Left hindlimb (tissue), 1 donor: ENCODE measurements at regions not wholly inside any gene's neighbourhood (a gene's known extent, or its start where the extent isn't known, plus 50 kb on each side); places are given as distances from the start of the nearest gene placed in this dataset.
"Not testable (repeated sequence)": the region's sequence is repeated elsewhere in the genome, so short reads cannot be mapped to it uniquely, and the experiment has no call there.

Experiments used
- DNase-seq: peaks from one replicate; pipeline ENCODE4 v3.0.0-alpha.2; 2018

DNA sequence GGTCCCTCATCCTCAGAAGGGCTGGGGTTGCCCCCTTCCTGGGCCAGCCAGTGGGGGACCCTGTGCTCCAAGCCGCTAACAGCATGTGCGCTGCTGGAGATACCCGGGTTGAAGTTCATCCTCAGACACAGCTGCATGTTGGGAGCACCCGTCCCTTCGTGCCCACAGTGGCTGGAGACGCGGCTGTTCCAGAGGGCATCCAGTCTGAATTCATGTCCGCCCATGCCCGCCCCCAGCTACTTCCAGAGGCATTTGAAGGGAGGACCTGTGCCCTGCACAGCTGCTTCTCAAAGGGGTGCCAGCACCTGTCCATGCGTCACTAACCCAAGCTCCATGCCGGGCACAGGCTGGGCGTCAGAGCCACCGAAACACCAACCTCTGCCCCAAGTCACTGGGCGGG, 68.1 kb upstream of the ADGRA1 start:
- no peak for DNase-seq

DNA sequence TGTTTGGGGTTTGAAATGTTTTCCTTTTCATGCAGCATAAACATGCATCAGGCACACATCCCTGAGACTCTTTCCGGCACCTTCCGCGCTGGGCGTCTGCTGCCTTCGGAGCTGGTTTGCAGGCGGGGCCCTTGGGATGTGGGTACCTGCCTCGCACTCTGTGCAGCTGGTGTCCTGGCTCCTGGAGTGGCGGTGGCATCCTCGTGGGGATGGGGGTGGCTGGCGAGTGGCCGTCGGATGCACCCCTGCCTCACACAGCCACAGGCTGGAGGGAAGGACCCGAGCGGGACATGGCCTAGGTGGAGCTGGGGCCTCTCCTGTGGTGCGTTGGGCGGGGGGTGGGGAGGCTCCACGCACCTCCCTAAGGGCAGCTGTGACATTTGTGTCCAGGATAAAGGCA, 68.5 kb upstream of the ADGRA1 start:
- no peak for DNase-seq

DNA sequence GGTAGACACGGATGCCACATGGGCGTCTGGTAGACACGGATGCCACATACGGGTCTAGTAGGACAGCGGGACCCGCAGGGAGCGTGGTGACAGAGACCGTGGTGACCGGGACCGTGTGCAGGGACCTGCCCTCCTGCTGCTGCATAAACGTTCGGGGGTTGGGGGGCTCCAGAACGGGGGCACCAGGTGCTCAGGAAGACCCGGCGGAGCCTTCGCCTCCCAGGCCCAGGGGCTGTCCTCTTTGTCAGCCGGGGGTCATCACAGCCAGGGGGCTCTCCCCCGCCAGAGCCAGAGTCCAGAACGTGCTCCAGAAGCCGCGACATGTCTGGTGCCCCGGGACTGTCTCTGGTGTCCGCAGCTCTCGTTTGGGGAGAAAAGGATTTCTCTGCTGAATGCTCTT, 69.2 kb upstream of the ADGRA1 start:
- no peak for DNase-seq

DNA sequence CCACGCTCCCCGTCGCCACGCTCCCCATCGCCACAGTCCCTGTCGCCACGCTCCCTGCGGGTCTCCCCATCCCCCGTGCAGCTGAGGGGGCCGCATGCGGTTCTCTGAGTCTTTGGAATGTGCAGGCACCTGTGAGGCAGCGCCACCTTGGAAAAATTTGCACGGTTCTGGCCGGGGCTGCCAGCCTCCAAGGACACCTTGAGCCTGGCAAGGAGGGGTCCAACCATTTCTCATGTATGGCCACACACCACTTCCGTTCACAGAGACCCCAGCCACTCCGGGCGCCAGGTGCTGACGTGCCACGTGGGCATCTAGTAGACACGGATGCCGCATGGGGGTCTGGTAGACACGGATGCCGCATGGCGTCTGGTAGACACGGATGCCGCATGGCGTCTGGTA, 70.5 kb upstream of the ADGRA1 start:
- no peak for DNase-seq

DNA sequence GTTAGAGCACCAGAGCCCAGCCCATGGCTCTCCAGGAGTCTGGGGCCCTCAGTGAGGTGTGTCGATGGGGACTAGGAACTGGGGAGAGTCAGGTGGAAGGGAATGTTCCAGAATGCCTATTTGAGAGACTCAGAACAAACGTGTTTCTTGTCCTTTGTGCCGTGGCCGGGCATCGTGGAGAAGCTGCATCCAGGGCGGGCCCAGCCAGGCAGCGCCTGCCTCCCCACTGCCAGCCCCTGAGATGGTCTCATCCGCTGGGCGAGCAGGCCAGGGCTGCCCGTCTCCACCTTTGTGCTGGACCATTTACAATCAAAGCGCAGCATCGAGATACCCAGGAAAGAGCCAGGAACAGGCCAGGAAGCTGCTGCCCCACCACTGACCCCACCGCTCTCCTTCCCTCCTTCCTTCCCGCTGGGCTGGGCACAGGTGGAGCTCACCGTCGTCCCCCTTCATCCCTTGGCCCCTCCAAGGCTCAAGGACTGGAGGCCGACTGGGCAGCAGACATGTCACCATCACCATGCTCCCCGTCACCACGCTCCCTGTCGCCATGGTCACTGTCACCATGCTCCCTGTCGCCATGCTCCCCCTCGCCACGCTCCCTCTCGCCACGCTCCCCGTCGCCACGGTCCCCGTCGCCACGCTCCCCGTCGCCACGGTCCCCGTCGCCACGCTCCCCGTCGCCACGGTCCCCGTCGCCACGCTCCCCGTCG, 71.1 kb upstream of the ADGRA1 start:
- DNase-seq, result no peak

DNA sequence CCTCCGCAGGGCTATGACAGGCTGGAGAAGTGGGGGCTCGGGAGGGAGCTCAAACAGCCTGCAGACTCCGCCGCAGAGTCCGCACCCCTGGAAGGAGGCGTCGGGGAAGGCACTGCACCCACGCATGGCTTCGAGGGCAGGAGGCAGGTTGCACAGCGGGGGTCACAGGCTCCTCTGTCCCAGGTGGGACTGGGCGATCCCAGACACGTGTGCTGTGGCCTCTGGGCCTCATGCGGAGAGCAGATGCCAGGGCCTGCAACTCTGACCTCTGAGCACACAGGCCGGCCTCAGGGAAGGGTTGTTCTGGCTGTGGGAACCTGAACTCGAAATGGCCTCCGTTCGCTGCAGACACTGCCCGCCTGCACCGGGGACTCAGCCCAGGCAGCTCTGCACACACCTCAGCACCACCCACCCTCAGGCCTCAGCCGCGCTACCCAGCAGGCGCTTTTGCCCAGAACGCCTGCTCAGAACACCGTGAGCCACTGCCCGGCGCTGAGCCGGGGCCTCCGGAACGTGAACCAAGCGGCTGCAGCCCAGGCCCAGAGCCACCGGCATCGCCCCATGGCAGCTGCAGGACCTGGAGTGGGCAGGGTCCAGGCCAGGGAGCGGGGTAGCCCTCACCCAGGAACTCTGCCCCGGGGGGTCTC, 71.8 kb upstream of the ADGRA1 start:
- no peak for DNase-seq

DNA sequence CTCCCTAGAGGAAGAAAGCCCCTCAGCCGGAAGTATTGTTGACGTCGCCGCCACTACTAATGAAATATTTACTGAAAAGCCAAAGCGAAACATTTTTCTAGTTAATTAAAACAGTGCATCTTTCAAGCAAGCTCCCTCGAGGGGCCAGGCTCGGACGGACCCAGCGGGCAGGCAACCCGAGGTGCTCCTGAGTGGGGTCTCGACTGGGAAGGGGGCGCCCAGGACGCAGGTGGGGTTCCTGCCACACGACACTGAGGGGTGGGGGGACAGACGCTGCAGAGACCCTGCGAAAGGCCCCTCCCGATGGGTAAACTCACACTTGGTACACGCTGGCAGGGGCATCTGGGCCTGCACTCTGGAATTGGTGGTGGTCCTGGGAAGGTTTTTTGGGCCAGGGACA, 72.4 kb upstream of the ADGRA1 start:
- no peak for DNase-seq

DNA sequence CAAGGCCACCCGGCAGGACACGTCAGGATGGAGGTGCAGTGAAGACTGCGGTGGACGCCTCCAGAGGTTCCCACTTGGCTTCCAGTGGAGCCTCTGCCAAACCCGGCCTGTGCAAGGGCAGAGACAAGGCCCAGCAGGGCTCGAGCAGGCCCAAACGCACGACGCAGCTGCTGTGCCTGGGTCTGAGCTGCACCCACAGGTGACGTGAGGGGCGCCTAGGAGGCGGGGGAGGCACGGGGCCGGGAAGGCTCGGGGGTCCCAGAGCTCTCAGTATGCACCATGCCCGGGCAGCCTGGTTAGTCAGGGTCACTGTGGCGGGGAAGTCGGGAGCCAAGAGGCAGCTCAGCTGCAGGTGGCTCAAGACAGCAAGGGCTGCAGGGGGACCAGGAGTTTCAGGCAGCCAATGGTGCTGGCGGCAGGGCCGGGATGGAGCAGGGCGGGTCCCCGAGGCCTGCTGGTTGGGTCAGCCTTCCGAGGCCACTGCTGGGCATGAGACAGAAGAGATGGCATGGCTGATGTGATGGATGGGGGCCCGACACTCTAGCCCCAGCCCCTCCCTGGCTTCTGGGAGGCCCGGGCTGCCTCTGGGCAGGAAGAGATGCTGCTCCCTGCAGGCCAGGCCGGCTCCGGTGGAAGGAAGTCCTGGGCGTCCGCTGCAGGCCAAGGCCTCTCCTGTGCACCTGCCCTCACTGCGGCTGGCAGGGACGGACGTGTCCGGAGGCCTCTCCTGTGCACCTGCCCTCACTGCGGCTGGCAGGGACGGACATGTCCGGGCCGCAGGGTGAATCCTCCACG, 72.2 kb upstream of the CFAP46 start:
- no peak for DNase-seq

DNA sequence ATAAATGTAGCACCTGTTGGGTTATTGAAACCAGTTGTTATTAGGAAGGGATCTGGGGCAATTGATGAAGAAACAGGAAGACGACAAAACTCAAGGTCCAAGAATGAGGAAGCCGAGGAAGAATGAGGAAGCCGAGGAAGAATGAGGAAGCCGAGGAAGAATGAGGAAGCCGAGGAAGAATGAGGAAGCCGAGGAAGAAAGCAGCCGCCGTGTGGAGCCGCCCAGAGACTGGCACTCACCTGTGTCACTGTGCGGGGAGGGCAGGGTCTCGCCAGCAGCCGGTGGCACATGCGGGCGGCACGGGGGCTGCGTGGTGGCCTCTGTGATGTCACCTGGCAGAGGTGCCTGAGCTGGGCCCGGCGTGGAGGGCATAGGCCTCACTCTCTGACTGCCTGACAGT, 71.1 kb upstream of the CFAP46 start:
- DNase-seq, result no peak

DNA sequence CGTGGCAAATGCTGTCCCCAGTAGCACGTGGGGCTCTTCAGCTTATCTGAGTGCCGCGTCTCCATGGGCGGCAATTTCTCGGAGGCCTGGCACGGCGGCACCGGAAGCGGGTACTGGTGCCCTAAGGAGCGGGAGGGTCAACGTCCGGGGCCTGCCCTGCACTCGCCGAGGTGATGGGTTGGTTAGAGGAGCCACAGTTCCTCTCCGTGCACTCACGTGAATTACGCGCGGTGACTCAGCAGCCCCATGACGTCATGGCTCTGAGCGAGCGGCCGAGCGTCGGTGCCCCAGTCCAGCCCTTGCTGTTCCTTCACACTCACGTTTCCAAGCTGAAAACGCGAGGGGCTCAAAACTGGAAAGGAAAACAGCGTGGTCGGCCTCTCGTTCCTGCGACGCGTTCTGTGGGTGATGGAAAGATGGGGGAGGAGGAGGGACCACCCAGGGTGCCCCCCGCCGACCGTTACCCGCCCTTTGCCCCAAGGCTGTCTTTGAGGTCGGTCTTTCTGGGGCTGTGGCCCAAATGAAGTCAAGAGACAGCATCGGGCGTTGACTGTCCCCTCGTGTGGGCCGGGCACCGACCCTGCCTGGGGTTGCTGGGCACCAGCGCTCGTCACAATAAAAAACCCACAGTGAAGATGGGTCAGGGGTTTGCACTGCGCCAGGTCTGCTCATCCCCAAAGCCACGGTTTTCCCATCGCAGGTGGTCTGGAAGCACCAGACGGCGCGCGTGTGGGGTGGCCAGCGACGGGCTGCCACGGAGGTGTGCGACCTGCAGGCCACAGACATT, 70.4 kb upstream of the CFAP46 start:
- DNase-seq, result no peak

DNA sequence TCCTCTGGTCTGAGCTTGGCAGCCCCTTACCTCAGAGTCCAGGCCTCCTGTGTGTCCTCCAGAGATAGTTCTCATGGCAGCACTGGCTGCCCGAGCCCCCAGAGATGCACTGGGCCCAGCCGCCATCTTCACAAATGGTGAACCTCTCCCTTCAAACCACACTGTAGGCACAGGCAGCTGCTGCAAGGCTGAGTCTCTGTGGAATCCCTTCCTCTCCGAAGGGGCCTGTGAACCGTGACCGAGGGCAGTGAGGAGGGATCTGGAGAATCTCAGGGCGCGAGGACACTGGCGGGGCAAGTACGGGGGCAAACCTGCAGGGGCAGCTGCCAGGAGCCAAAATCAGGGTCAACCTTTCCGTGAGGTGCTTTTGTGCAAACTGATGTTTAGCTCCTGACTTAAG, 69.5 kb upstream of the CFAP46 start:
- DNase-seq, result no peak

DNA sequence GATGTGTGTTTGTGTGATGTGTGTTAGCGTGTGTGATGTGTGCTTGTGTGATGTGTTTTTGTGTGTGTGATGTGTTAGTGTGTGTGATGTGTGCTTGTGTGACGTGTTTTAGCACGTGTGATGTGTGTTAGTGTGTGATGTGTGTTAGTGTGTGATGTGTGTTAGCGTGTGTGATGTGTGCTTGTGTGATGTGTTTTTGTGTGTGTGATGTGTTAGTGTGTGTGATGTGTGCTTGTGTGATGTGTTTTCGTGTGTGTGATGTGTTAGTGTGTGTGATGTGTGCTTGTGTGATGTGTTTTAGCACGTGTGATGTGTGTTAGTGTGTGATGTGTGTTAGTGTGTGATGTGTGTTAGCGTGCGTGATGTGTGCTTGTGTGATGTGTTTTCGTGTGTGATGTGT, 69.0 kb upstream of the CFAP46 start:
- DNase-seq, result not testable (repeated sequence)

DNA sequence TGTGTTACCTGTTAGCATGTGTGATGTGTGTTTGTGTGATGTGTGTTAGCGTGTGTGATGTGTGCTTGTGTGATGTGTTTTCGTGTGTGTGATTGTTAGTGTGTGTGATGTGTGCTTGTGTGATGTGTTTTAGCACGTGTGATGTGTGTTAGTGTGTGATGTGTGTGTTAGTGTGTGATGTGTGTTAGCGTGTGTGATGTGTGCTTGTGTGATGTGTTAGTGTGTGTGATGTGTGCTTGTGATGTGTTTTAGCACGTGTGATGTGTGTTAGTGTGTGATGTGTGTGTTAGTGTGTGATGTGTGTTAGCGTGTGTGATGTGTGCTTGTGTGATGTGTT, 68.4 kb upstream of the CFAP46 start:
- not testable (repeated sequence) for DNase-seq

DNA sequence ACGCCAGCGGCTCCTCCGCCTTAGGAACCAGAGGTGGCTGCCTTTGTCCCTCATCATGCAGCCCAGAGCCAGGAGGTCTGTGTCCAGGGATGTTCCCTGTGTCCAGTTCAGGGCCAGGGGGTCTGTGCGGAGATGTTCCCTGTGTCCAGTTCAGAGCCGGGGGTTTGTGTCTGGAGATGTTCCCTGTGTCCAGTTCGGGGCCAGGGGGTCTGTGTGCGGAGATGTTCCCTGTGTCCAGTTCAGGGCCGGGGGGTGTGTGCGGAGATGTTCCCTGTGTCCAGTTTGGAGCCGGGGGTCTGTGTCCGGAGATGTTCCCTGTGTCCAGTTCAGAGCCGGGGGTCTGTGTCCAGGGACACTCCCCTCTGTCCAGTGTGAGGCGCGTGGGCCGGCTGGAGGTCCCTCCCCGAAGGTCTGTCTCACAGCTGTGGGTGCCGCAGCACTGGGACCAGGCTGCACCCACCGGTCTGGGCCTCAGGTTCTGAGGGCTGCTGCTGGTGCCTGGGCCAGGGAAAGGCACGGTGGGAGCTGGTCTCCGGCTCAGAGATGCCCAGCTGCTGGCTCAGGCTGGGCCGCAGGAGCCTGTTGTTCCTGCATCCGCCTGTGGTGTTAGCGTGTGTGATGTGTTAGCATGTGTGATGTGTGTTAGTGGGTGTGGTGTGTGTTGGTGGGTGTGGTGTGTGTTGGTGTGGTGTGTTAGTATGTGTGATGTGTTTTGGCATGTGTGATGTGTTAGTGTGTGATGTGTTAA, 67.9 kb upstream of the CFAP46 start:
- no peak for DNase-seq

DNA sequence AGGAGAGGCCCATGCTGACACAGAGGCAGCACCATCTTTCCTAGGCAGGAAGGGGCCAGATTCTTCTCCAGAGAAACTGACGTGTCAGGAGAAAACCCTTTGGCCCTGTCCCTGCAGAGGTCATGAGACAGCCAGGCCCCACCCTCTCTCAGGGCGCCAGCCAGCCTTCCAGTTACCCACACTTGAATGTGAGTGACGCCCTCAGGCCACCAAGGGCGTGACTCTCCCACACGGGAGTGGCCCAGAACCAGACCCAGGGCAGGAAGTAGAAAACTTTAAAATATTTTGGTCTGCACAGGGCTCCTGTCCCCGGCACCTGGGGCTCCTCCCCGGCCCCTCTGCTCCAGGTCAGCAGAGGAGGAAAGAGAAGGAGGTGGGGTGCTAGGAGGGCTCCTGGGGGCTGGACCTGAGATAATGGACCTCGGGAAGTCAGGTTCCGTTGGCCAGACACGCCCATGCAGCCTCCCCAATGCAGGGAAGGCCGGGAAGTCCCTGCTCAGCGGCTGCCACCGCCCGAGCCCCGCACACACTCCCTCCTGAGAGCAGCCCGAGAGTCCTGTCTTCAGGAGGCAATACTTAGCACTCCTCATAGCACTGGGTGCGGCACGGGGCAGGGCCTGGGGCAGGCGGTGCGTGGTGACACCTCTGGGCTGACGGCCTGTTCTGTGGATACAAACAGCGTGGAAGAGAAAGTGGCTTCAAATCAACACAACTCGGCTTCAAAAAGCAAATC, 67.0 kb upstream of the CFAP46 start:
- DNase-seq, result no peak

DNA sequence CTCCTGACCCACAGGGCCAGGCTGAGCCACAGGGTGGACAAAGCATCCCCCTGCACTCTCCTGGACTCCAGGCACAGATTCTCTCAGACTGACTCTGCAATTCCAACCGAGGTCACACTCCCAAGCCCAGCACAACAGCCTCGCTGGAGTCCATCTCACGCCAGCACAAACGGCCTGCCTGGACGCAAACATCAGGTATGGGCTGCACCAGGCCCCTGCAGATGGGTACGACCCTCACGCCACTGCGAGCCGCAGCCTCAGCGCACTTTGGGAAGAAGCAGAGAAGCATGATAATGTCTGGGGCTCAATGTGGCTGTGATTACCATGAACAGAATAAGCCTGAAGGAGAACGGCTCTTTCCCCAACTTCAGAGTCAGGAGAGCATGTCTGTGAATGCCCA, 66.4 kb upstream of the CFAP46 start:
- no peak for DNase-seq

DNA sequence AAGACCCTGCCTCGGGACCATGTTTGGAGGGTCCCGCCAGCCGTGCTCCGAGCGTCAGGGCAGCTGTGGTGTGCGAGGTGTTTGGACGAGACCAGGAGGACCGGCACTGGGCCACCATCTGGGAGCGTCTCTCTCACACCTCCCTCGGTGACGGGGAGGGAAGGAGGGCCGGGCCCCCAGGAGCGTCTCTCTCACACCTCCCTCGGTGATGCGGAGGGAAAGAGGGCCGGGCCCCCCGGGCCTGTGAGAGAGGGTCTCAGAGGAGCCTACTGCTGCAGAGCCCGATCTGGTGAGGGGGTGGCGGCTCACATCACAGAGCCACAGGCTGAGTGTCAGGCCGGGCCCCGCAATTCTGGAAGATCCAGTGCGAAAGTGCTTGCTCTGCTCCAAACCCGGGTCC, 65.8 kb upstream of the CFAP46 start:
- DNase-seq, result no peak

DNA sequence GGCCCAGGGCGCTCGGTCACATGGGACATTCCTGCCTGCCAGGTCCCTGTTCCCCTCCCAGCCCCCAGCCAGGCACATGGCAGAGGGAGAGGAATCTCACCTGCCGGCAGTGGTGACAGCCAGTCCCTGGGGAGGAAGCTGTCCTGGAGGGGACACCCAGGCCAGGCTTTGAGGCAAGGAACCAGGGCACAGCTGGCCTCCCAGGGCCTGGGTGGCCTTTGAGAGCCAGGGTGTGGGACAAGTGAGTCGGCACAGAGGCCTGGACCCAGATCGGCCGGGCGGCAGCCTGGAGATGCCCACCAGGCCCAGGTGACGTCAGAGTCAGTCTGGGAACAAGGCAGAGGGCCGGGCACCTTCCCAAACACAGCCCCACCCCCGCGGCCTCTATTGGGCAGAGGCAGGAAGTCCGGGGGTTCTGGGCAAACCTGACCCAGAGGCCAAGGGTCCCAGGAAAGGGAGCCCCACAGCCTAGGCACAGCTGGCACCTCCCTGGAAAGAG, 65.0 kb upstream of the CFAP46 start:
- DNase-seq, result no peak

DNA sequence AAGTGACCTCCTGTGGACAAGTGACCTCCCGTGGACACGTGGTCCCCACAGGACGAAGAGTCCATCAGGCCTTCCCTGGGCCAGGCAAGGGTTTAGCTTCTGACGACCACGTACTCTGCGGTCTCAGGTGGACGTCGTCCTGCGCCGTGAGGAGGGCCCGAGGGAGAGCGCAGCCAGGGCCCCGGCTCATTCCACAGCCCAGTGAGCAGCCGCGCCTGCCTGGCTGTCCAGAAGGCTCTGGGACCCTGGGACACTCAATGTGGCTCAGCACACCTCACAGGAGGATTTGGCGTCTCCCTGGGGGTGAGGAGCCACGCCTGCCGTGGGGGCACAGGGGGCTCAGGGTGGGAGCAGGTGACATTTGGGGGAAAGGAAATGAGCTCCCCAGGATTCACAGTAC, 64.4 kb upstream of the CFAP46 start:
- DNase-seq, result no peak

DNA sequence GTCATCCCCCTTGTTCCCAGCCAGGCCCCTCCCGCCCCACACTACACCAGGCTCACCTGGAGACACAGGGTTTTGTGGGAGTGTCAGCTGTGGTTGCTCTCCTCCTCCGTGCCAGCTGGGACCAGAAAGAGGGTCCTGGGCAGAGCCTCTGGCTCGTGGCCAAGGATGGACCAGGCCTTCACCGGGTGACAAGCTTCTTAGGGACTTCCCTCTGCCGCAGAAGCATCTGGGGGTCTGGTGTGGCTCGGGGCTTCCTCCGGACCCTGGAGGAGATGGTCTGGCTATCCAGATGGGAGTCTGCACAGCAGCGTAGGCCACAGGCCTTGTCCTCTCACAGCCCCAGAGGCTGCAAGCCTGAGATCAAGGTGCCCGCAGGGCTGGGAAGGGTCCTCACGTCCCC, 63.8 kb upstream of the CFAP46 start:
- DNase-seq, result no peak

DNA sequence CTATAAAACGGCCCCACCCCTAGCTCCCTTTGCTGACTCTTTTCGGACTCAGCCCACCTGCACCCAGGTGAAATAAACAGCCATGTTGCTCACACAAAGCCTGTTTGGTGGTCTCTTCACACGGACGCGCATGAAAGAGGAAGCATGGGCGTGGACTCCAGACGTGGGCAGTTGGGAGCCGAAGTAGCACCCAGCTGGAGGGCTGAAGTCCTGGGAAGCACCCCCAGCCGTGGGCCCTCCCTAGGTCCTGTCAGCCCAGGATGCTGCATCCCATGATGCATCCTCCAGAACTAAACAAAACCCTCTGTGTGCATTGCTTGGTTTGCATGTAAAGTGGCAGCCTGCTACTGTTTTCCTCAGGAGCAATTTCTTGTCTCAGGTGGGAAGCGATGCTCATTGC, 62.1 kb upstream of the CFAP46 start:
- no peak for DNase-seq

DNA sequence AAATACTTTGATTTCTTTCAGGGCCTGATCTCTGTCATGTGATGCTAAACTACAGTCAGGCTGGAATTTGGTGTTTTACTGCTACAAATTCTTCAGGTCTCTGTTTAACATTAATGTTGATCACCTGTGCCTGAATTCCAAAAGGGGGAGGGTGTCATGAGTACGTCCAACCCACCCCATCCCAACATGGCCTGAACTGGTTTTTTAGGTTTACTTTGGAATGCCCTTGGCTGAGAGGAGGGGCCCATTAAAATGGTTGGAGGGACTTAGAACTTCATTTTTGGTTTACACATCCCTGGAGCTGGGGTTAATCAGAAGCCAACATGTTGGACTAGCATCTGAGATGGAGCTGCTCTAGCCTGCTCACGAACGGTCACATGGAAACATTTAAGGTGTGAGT, 60.8 kb upstream of the CFAP46 start:
- no peak for DNase-seq
